ENCODE measurements at regions not wholly inside any gene's neighbourhood (a gene's known extent, or its start where the extent isn't known, plus 50 kb on each side); places are given as distances from the start of the nearest gene placed in this dataset.

DNA sequence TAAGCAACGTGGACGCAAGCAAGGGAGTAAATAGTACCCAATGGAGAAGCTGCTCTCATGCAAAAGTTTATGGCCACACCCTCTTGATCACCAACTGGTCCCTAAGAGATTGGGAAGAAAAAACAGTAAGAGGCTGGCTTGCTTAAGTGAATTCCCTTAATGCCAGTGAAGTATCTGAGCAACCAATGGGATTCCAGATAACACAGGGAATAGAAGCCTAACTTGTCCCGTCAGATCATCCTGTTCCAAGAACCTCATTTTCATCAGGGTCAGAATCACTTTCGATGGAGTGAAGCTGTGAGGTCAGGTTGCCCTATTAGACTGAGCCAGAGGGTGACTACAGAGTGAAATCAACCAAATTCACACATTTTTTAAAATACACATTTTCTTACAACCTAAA, 104.3 kb downstream of the CD47 start:
- TF ChIP-seq MXI1 (conservative IDR thresholded peaks at IDR 0.05; ENCODE audit: poor library complexity, severe bottlenecking) (no peak), EZH2 (IDR thresholded peaks at IDR 0.05; ENCODE audit: borderline replicate concordance, insufficient read depth, low read length, poor library complexity, severe bottlenecking) (no peak)
- TF ChIP-seq, protein P1, sequence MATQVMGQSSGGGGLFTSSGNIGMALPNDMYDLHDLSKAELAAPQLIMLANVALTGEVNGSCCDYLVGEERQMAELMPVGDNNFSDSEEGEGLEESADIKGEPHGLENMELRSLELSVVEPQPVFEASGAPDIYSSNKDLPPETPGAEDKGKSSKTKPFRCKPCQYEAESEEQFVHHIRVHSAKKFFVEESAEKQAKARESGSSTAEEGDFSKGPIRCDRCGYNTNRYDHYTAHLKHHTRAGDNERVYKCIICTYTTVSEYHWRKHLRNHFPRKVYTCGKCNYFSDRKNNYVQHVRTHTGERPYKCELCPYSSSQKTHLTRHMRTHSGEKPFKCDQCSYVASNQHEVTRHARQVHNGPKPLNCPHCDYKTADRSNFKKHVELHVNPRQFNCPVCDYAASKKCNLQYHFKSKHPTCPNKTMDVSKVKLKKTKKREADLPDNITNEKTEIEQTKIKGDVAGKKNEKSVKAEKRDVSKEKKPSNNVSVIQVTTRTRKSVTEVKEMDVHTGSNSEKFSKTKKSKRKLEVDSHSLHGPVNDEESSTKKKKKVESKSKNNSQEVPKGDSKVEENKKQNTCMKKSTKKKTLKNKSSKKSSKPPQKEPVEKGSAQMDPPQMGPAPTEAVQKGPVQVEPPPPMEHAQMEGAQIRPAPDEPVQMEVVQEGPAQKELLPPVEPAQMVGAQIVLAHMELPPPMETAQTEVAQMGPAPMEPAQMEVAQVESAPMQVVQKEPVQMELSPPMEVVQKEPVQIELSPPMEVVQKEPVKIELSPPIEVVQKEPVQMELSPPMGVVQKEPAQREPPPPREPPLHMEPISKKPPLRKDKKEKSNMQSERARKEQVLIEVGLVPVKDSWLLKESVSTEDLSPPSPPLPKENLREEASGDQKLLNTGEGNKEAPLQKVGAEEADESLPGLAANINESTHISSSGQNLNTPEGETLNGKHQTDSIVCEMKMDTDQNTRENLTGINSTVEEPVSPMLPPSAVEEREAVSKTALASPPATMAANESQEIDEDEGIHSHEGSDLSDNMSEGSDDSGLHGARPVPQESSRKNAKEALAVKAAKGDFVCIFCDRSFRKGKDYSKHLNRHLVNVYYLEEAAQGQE (IDR thresholded peaks at IDR 0.05; ENCODE audit: borderline replicate concordance): no peak
- no peaks in the 10 kb centered on the region for H3K9me2 ChIP-seq (ENCODE audit: insufficient read depth, low read length)
- H3K4me2 ChIP-seq (ENCODE audit: low read length): no peak overlapping the region
- H3K79me2 ChIP-seq (replicated peaks; ENCODE audit: insufficient read depth, low read length): no peaks in the 10 kb centered on the region
- no peaks in the 10 kb centered on the region for H3K36me3 ChIP-seq (ENCODE audit: insufficient read depth, low read length)
- no peaks in the 10 kb centered on the region for H4K20me1 ChIP-seq (ENCODE audit: insufficient read depth)
- H3K9me3 ChIP-seq (ENCODE audit: low read length): no peaks in the 10 kb centered on the region
- H3F3A ChIP-seq (ENCODE audit: insufficient read depth, low read length, poor library complexity, severe bottlenecking): no peaks in the 10 kb centered on the region
- H3K27ac ChIP-seq (ENCODE audit: low read length): no peak overlapping the region
- no peaks in the 10 kb centered on the region for H3K27me3 ChIP-seq (ENCODE audit: insufficient read depth, low read depth, low read length)
- H2AFZ ChIP-seq (ENCODE audit: low read depth, low read length): no peak overlapping the region
- H3K4me3 ChIP-seq (ENCODE audit: low read length): no peak overlapping the region
- no peak overlapping the region for H3K9ac ChIP-seq (ENCODE audit: low read length)

DNA sequence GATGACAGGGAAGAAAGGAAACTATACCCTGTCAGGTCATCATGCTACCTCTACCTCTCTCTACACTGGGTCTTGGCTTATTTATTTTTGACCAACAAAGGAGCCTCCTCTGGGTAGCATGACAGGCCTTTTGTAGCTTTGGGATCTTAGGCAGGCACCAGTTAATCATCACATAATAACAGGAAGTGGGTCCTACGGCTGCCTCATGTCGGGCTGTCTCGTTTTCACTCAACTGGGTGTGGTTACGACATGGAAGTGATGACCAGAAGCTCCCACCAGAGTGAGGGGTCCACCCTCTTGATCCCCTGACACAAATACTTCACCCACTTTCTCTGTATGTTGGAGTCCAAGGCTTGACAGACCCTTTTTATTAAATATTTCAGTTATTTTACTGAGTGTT, 105.3 kb downstream of the CD47 start:
- no peaks in the 10 kb centered on the region for H3F3A ChIP-seq (ENCODE audit: insufficient read depth, low read length, poor library complexity, severe bottlenecking)
- no peak overlapping the region for H3K27ac ChIP-seq (ENCODE audit: low read length)
- H3K4me2 ChIP-seq (ENCODE audit: low read length): no peak overlapping the region
- TF ChIP-seq POLR2AphosphoS5 (IDR thresholded peaks at IDR 0.05) (no peak), EZH2 (IDR thresholded peaks at IDR 0.05; ENCODE audit: borderline replicate concordance, insufficient read depth, low read length, poor library complexity, severe bottlenecking) (no peak), TAF1 (IDR thresholded peaks at IDR 0.05; ENCODE audit: low read depth) (no peak), RAD21 (conservative IDR thresholded peaks at IDR 0.05) (no peak), CTCF (IDR thresholded peaks at IDR 0.05; ENCODE audit: poor library complexity, severe bottlenecking) (no peak), EP300 (conservative IDR thresholded peaks at IDR 0.05; ENCODE audit: poor library complexity, severe bottlenecking) (no peak), SMC3 (conservative IDR thresholded peaks at IDR 0.05; ENCODE audit: poor library complexity) (no peak), MXI1 (conservative IDR thresholded peaks at IDR 0.05; ENCODE audit: poor library complexity, severe bottlenecking) (no peak)
- TF ChIP-seq, protein P1 (IDR thresholded peaks at IDR 0.05; ENCODE audit: borderline replicate concordance): no peak
- no peaks in the 10 kb centered on the region for H3K9me3 ChIP-seq (ENCODE audit: low read length)
- no peaks in the 10 kb centered on the region for H3K27me3 ChIP-seq (ENCODE audit: insufficient read depth, low read depth, low read length)
- H2AFZ ChIP-seq (ENCODE audit: low read depth, low read length): no peak overlapping the region
- H3K79me2 ChIP-seq (replicated peaks; ENCODE audit: insufficient read depth, low read length): no peaks in the 10 kb centered on the region
- no peak overlapping the region for H3K9ac ChIP-seq (ENCODE audit: low read length)
- no peaks in the 10 kb centered on the region for H3K36me3 ChIP-seq (ENCODE audit: insufficient read depth, low read length)
- H3K4me3 ChIP-seq (ENCODE audit: low read length): no peak overlapping the region
- H4K20me1 ChIP-seq (ENCODE audit: insufficient read depth): no peaks in the 10 kb centered on the region
- H3K9me2 ChIP-seq (ENCODE audit: insufficient read depth, low read length): no peaks in the 10 kb centered on the region
